SU-DHL-6 (cell line): ENCODE measurements at regions not wholly inside any gene's neighbourhood (a gene's known extent, or its start where the extent isn't known, plus 50 kb on each side); places are given as distances from the start of the nearest gene placed in this dataset.

ENCODE experiments used
- H2AFZ ChIP-seq: fragments of 200-600 bp; sonication (generic); 2 replicates; pipeline ENCODE4 v1.6.1; 2014; ENCODE audit warnings: low read depth, mild to moderate bottlenecking, moderate library complexity, mixed read lengths, antibody characterized with exemption, low read length; ENCODE audit not compliant: severe bottlenecking
- H3F3A ChIP-seq: fragments of 200-600 bp; shearing (Covaris generic); 2 replicates; pipeline ENCODE4 v1.6.0; 2016; ENCODE audit warnings: antibody characterized with exemption, mild to moderate bottlenecking; ENCODE audit not compliant: insufficient read depth
- H3K27ac ChIP-seq: fragments of 200-600 bp; sonication (generic); 2 replicates; pipeline ENCODE4 v1.5.1; 2016; ENCODE audit warnings: low read depth, mild to moderate bottlenecking, low read length, moderate library complexity, mixed read lengths
- H3K27me3 ChIP-seq: fragments of 200-600 bp; sonication (generic), shearing (Covaris generic); 2 replicates; pipeline ENCODE4 v1.6.0; 2014; ENCODE audit warnings: mild to moderate bottlenecking, low read length
- H3K36me3 ChIP-seq: fragments of 200-600 bp; sonication (generic); 2 replicates; pipeline ENCODE4 v1.6.1; 2014; ENCODE audit warnings: mild to moderate bottlenecking, low read length, mixed read lengths
- H3K4me2 ChIP-seq: fragments of 300-600, 200-600 bp; shearing (Covaris generic), sonication (generic); 2 replicates; pipeline ENCODE4 v1.6.0; 2014; ENCODE audit warnings: low read length, low read depth, mild to moderate bottlenecking; ENCODE audit not compliant: poor library complexity, severe bottlenecking
- H3K4me3 ChIP-seq: fragments of 200-600 bp; sonication (generic); 2 replicates; pipeline ENCODE4 v1.5.1; 2014; ENCODE audit warnings: antibody characterized with exemption, low read length, mild to moderate bottlenecking, mixed read lengths; ENCODE audit not compliant: insufficient read depth, poor library complexity, severe bottlenecking
- H3K79me2 ChIP-seq: fragments of 200-600 bp; sonication (generic); 2 replicates; pipeline ENCODE4 v1.6.1; 2014; ENCODE audit warnings: mild to moderate bottlenecking, low read length, moderate library complexity; ENCODE audit not compliant: insufficient read depth
- H3K9ac ChIP-seq: fragments of 200-600 bp; sonication (generic); 2 replicates; pipeline ENCODE4 v1.7.0; 2014; ENCODE audit warnings: mild to moderate bottlenecking, low read length
- H3K9me2 ChIP-seq: fragments of 200-600 bp; sonication (generic); replicated peaks from 2 replicates; pipeline ENCODE4 v1.6.1; 2014; ENCODE audit warnings: low read length; ENCODE audit not compliant: insufficient read depth
- H3K9me3 ChIP-seq: fragments of 200-600 bp; sonication (generic); 2 replicates; pipeline ENCODE4 v1.6.1; 2014; ENCODE audit warnings: low read length, mixed read lengths; ENCODE audit not compliant: insufficient read depth
- H4K20me1 ChIP-seq: fragments of 200-600 bp; sonication (generic); 2 replicates; pipeline ENCODE4 v1.6.1; 2014; ENCODE audit warnings: low read depth, mild to moderate bottlenecking, antibody characterized with exemption, low read length, moderate library complexity, mixed read lengths
- CTCF ChIP-seq: fragments of 200-600 bp; sonication (generic); IDR thresholded peaks from one replicate; pipeline ENCODE4 v1.5.1; 2017; ENCODE audit warnings: antibody characterized with exemption, mild to moderate bottlenecking, low read length, moderate library complexity; ENCODE audit not compliant: insufficient read depth, poor library complexity, severe bottlenecking
- EZH2phosphoT487 ChIP-seq: fragments of 200-600 bp; sonication (generic), shearing (Covaris generic); conservative IDR thresholded peaks from 2 replicates; pipeline ENCODE4 v1.6.1; 2018; ENCODE audit warnings: mild to moderate bottlenecking, antibody characterized with exemption, low read length, moderate library complexity, mixed read lengths

DNA sequence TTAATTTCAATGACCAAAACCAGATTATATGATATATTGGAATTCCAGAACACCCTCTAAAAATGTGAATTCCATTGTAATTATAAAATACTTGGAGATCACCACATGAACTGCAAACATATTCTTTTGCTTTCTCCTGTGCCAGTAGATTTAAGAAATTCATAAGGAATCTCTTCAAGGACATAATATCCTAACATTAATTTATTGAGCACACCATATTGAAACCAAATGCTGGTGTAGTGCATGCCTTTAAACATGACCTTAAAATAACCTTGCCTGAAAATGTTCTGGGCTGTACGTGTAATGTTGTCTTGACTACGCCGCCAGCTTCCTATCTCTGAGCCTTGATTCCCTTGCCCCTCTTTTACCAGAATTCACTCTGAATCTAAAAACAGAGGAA lies 205.0 kb upstream of the ACTBL2 start:
- H3F3A ChIP-seq: no peaks in the 10 kb centered on the region
- no peak overlapping the region for H3K4me2 ChIP-seq
- no peaks in the 10 kb centered on the region for H3K79me2 ChIP-seq
- no peak overlapping the region for H3K4me3 ChIP-seq
- H4K20me1 ChIP-seq: no peaks in the 10 kb centered on the region
- no peaks in the 10 kb centered on the region for H3K9me2 ChIP-seq
- H3K36me3 ChIP-seq: no peaks in the 10 kb centered on the region
- no peak overlapping the region for H2AFZ ChIP-seq
- no peak overlapping the region for H3K27ac ChIP-seq
- TF ChIP-seq EZH2phosphoT487 (no peak), CTCF (no peak)
- H3K9ac ChIP-seq: no peak overlapping the region
- H3K27me3 ChIP-seq: no peaks in the 10 kb centered on the region
- H3K9me3 ChIP-seq: no peaks in the 10 kb centered on the region

DNA sequence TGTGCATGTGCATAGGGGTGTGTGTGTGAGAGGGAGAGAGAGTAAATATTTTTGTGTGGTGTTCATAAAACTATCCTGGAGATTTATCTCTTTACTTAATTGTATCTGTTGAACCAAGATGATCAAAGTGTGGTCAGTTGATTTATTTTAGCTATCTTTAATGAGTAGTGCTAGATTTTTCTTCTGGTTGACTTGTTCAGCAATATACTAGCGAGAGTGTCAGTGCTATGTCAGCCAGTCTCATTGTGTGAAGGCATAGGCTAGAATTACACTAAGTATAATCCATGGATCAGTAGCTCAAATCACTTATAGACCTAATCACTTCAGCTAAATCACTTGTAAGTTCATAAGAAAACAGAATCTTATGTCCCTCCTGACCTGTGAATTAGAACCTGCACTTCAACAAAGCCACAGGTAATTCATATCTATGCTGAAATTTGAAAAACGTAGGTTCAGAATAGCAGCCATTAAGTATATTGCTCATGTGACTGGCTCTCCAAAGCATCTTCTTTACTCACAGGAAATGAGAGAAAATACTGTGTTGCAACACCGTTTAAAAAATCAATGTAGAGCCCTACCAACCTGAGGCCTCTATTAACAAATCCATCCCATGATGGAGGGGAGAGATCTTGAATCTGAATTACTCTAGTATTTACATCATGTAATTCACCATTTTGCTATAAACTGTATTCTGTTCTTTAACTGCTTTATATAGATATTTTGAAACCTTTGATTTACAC lies 203.1 kb upstream of the ACTBL2 start:
- Histone ChIP-seq H3K4me2 (no peak overlapping the region), H3F3A (no peaks in the 10 kb centered on the region), H2AFZ (no peak overlapping the region), H3K9me3 (no peaks in the 10 kb centered on the region), H3K27me3 (no peaks in the 10 kb centered on the region), H4K20me1 (no peaks in the 10 kb centered on the region), H3K36me3 (no peaks in the 10 kb centered on the region), H3K79me2 (no peaks in the 10 kb centered on the region), H3K27ac (no peak overlapping the region), H3K9me2 (no peaks in the 10 kb centered on the region), H3K9ac (no peak overlapping the region), H3K4me3 (no peak overlapping the region)
- TF ChIP-seq EZH2phosphoT487 (no peak), CTCF (no peak)

DNA sequence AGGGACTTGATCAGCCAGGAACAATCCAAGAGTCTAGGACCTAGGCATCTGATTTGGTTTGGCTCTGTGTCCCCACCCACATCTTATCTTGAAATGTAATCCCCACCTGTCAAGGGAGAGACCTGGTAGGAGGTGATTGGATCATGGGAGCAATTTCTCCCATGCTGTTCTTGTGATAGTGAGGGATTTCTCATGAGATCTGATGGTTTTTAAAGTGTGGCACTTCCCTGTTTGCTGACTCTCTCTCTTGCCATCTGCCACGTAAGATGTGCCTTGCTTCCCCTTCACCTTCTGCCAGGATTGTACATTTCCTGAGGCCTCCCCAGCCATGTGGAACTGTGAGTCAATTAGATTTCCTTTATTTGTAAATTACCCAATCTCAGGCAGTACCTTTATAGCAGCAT lies 201.7 kb upstream of the ACTBL2 start:
- Histone ChIP-seq H3K79me2 (no peaks in the 10 kb centered on the region), H3K27ac (no peak overlapping the region), H3K4me2 (no peak overlapping the region), H3K27me3 (no peaks in the 10 kb centered on the region), H2AFZ (no peak overlapping the region), H3K36me3 (no peaks in the 10 kb centered on the region), H3K4me3 (no peak overlapping the region), H3K9me3 (no peaks in the 10 kb centered on the region), H3K9ac (no peak overlapping the region), H4K20me1 (no peaks in the 10 kb centered on the region), H3K9me2 (no peaks in the 10 kb centered on the region), H3F3A (no peaks in the 10 kb centered on the region)
- TF ChIP-seq CTCF: no peak
- no peak for TF ChIP-seq EZH2phosphoT487
